Neural cell (in vitro differentiated cells): ENCODE measurements at regions not wholly inside any gene's neighbourhood (a gene's known extent, or its start where the extent isn't known, plus 50 kb on each side); places are given as distances from the start of the nearest gene placed in this dataset.

Experiments used
- H2AFZ ChIP-seq: fragments of 200-600, 300-800 bp; sonication (generic), shearing (Covaris generic); 2 replicates; pipeline ENCODE4 v1.6.0; 2014; ENCODE audit warnings: low read depth, mild to moderate bottlenecking, antibody characterized with exemption, low read length, moderate library complexity
- H3F3A ChIP-seq: fragments of 200-600 bp; shearing (Covaris generic); 2 replicates; pipeline ENCODE4 v1.6.1; 2016; ENCODE audit warnings: mild to moderate bottlenecking, moderate library complexity, mixed read lengths, antibody characterized with exemption, low read length; ENCODE audit not compliant: insufficient read depth, poor library complexity, severe bottlenecking
- H3K27ac ChIP-seq: fragments of 200-600, 300-800 bp; sonication (generic), shearing (Covaris generic); 2 replicates; pipeline ENCODE4 v1.5.1; 2014; ENCODE audit warnings: mild to moderate bottlenecking, low read length, moderate library complexity
- H3K27me3 ChIP-seq: fragments of 300-800, 200-600 bp; sonication (generic), shearing (Covaris generic); 2 replicates; pipeline ENCODE4 v1.6.0; 2014; ENCODE audit warnings: mild to moderate bottlenecking, low read depth, low read length, moderate library complexity; ENCODE audit not compliant: insufficient read depth
- H3K36me3 ChIP-seq: fragments of 300-800, 200-600 bp; sonication (generic), shearing (Covaris generic); 2 replicates; pipeline ENCODE4 v1.5.1; 2014; ENCODE audit warnings: mild to moderate bottlenecking, antibody characterized with exemption, low read length, moderate library complexity; ENCODE audit not compliant: insufficient read depth
- H3K4me2 ChIP-seq: fragments of 300-800, 200-600 bp; sonication (generic), shearing (Covaris generic); 2 replicates; pipeline ENCODE4 v1.6.0; 2014; ENCODE audit warnings: mild to moderate bottlenecking, low read length
- H3K4me3 ChIP-seq: fragments of 300-800, 200-600 bp; sonication (generic), shearing (Covaris generic); 2 replicates; pipeline ENCODE4 v1.5.1; 2014; ENCODE audit warnings: mild to moderate bottlenecking, low read length, moderate library complexity
- H3K79me2 ChIP-seq: fragments of 200-600 bp; shearing (Covaris generic); replicated peaks from 2 replicates; pipeline ENCODE4 v1.6.0; 2014; ENCODE audit warnings: mild to moderate bottlenecking, low read length, moderate library complexity; ENCODE audit not compliant: insufficient read depth
- H3K9ac ChIP-seq: fragments of 300-800, 200-600 bp; sonication (generic), shearing (Covaris generic); 2 replicates; pipeline ENCODE4 v1.6.1; 2016; ENCODE audit warnings: mild to moderate bottlenecking, low read length, mixed read lengths
- H3K9me2 ChIP-seq: fragments of 200-600 bp; shearing (Covaris generic); 2 replicates; pipeline ENCODE4 v1.6.1; 2016; ENCODE audit warnings: mild to moderate bottlenecking, low read length, mixed read lengths; ENCODE audit not compliant: insufficient read depth
- H3K9me3 ChIP-seq: fragments of 200-600, 300-800 bp; sonication (generic), shearing (Covaris generic); 2 replicates; pipeline ENCODE4 v1.6.1; 2016; ENCODE audit warnings: mild to moderate bottlenecking, mixed run types, low read length, moderate library complexity, mixed read lengths
- H4K20me1 ChIP-seq: fragments of 200-600 bp; shearing (Covaris generic); 2 replicates; pipeline ENCODE4 v1.6.1; 2016; ENCODE audit warnings: mild to moderate bottlenecking, mixed run types; ENCODE audit not compliant: insufficient read depth
- CTCF ChIP-seq: fragments of 450-650 bp; IDR thresholded peaks from 2 replicates; pipeline ENCODE4 v1.5.1; 2014; ENCODE audit warnings: antibody characterized with exemption, mild to moderate bottlenecking, moderate library complexity; ENCODE audit not compliant: poor library complexity, severe bottlenecking
- EP300 ChIP-seq: fragments of 450-650 bp; conservative IDR thresholded peaks from 2 replicates; pipeline ENCODE4 v1.6.1; 2014; ENCODE audit warnings: antibody characterized with exemption, mild to moderate bottlenecking, moderate library complexity; ENCODE audit not compliant: poor library complexity, severe bottlenecking
- EZH2 ChIP-seq: fragments of 200-600, 300-800 bp; shearing (Covaris generic), sonication (generic); IDR thresholded peaks from 2 replicates; pipeline ENCODE4 v1.6.1; 2014; ENCODE audit warnings: antibody characterized with exemption, low read length, borderline replicate concordance, mild to moderate bottlenecking; ENCODE audit not compliant: insufficient read depth, poor library complexity, severe bottlenecking
- MXI1 ChIP-seq: fragments of 450-650 bp; conservative IDR thresholded peaks from 2 replicates; pipeline ENCODE4 v1.6.1; 2014; ENCODE audit warnings: antibody characterized with exemption, mild to moderate bottlenecking; ENCODE audit not compliant: poor library complexity, severe bottlenecking
- POLR2AphosphoS5 ChIP-seq: IDR thresholded peaks from 2 replicates; pipeline ENCODE4 v1.6.1; 2012
- RAD21 ChIP-seq: fragments of 450-650 bp; conservative IDR thresholded peaks from 2 replicates; pipeline ENCODE4 v1.6.1; 2014; ENCODE audit warnings: antibody characterized with exemption, mild to moderate bottlenecking, moderate library complexity
- REST ChIP-seq: IDR thresholded peaks from 2 replicates; pipeline ENCODE4 v1.6.1; 2012; ENCODE audit warnings: borderline replicate concordance
- SMC3 ChIP-seq: fragments of 450-650 bp; conservative IDR thresholded peaks from 2 replicates; pipeline ENCODE4 v1.6.1; 2014; ENCODE audit warnings: antibody characterized with exemption, mild to moderate bottlenecking, moderate library complexity; ENCODE audit not compliant: poor library complexity
- TAF1 ChIP-seq: IDR thresholded peaks from 2 replicates; pipeline ENCODE4 v1.6.1; 2012; ENCODE audit warnings: low read depth

- Histone ChIP-seq H3K9ac (no peak overlapping the region), H2AFZ (no peak overlapping the region)
- TF ChIP-seq RAD21, result peak; percentile 58
- TF ChIP-seq MXI1, result no peak
- peak; percentile 60 for TF ChIP-seq SMC3
- TF ChIP-seq TAF1, result no peak
- peak; percentile 50 for TF ChIP-seq CTCF
- no peak for TF ChIP-seq EZH2
- TF ChIP-seq REST, result no peak
- TF ChIP-seq POLR2AphosphoS5, result no peak
- no peak for TF ChIP-seq EP300
Observed at GRCh38 chr9:30039712-30040111, 2344.7 kb upstream of the ACO1 start.

GRCh38 chr9:30048396-30048795 is 2336.0 kb upstream of the ACO1 start:
- H3K4me2 ChIP-seq, result no peak overlapping the region
- TF ChIP-seq RAD21 (no peak), CTCF (no peak), TAF1 (no peak)
- H3K27me3 ChIP-seq, result no peaks in the 10 kb centered on the region
- no peaks in the 10 kb centered on the region for H3K36me3 ChIP-seq
- no peaks in the 10 kb centered on the region for H3K9me2 ChIP-seq
- no peaks in the 10 kb centered on the region for H3F3A ChIP-seq
- H4K20me1 ChIP-seq, result no peaks in the 10 kb centered on the region
- H3K9me3 ChIP-seq, result no peaks in the 10 kb centered on the region
- H3K79me2 ChIP-seq, result no peaks in the 10 kb centered on the region
- H2AFZ ChIP-seq, result no peak overlapping the region
- H3K4me3 ChIP-seq, result no peak overlapping the region
- no peak overlapping the region for H3K27ac ChIP-seq
- no peak overlapping the region for H3K9ac ChIP-seq

More at GRCh38 chr9:30039712-30040111, 2344.7 kb upstream of the ACO1 start:
- Histone ChIP-seq H4K20me1 (no peaks in the 10 kb centered on the region), H3K9me3 (no peaks in the 10 kb centered on the region), H3K4me3 (no peak overlapping the region), H3K79me2 (no peaks in the 10 kb centered on the region), H3K9me2 (no peaks in the 10 kb centered on the region), H3K27ac (no peak overlapping the region), H3K36me3 (no peaks in the 10 kb centered on the region), H3K4me2 (no peak overlapping the region), H3F3A (no peaks in the 10 kb centered on the region), H3K27me3 (no peaks in the 10 kb centered on the region)
